ENCODE measurements at regions not wholly inside any gene's neighbourhood (a gene's known extent, or its start where the extent isn't known, plus 50 kb on each side); places are given as distances from the start of the nearest gene placed in this dataset.

- no peak for DNase-seq
Observed at GRCh38 chr10:128689667-128690066, 563.4 kb upstream of the MKI67 start.

- no peak for DNase-seq
Observed at GRCh38 chr10:128693493-128694131, 567.4 kb upstream of the MKI67 start.

- DNase-seq, result no peak
Observed at GRCh38 chr10:128694168-128694850, 568.1 kb upstream of the MKI67 start.

GRCh38 chr10:128694851-128695725 lies 568.9 kb upstream of the MKI67 start:
- DNase-seq, result no peak

- DNase-seq, result no peak
Observed at GRCh38 chr10:128695931-128696330, 569.7 kb upstream of the MKI67 start.

- no peak for DNase-seq
Observed at GRCh38 chr10:128697437-128697836, 571.2 kb upstream of the MKI67 start.

GRCh38 chr10:128701381-128701780 lies 575.2 kb upstream of the MKI67 start:
- DNase-seq, result no peak

- no peak for DNase-seq
Observed at GRCh38 chr10:128701837-128702236, 575.6 kb upstream of the MKI67 start.

GRCh38 chr10:128704716-128705115 lies 578.5 kb upstream of the MKI67 start:
- DNase-seq, result no peak

GRCh38 chr10:128708182-128708581 lies 582.0 kb upstream of the MKI67 start:
- DNase-seq, result no peak

GRCh38 chr10:128709686-128710085 lies 583.5 kb upstream of the MKI67 start:
- DNase-seq, result no peak

- DNase-seq, result no peak
Observed at GRCh38 chr10:128710098-128710797, 584.0 kb upstream of the MKI67 start.

- no peak for DNase-seq
Observed at GRCh38 chr10:128710798-128711183, 584.6 kb upstream of the MKI67 start.

- no peak for DNase-seq
Observed at GRCh38 chr10:128711806-128712205, 585.6 kb upstream of the MKI67 start.

GRCh38 chr10:128712661-128713400 lies 586.6 kb upstream of the MKI67 start:
- DNase-seq, result no peak

- no peak for DNase-seq
Observed at GRCh38 chr10:128713471-128713870, 587.2 kb upstream of the MKI67 start.

- no peak for DNase-seq
Observed at GRCh38 chr10:128713874-128714570, 587.8 kb upstream of the MKI67 start.

- no peak for DNase-seq
Observed at GRCh38 chr10:128714644-128715415, 588.6 kb upstream of the MKI67 start.

- no peak for DNase-seq
Observed at GRCh38 chr10:128716181-128716580, 590.0 kb upstream of the MKI67 start.

GRCh38 chr10:128721963-128722445 lies 595.8 kb upstream of the MKI67 start:
- no peak for DNase-seq

- no peak for DNase-seq
Observed at GRCh38 chr10:128722947-128723346, 596.7 kb upstream of the MKI67 start.
